Activated CD4-positive, alpha-beta T cell treated with anti-CD3 and anti-CD28 coated beads, Interleukin-2, amount 50 U/mL, for 24 hours (primary cell): ENCODE measurements at regions not wholly inside any gene's neighbourhood (a gene's known extent, or its start where the extent isn't known, plus 50 kb on each side); places are given as distances from the start of the nearest gene placed in this dataset.
A peak's percentile ranks its signal among the peaks of the same experiment; 100 is the strongest.

Experiments used
- DNase-seq, 2 donors: peaks; one replicate each; pipeline ENCODE4 v3.0.0-alpha.2; 2020; ENCODE audit warnings: low read depth in 1 of 2, low spot score in 1 of 2

GRCh38 chr5:87101321-87101720 is 166.4 kb upstream of the RASA1 start:
- DNase-seq: no peak

- DNase-seq: no peak
These were observed 164.8 kb upstream of the RASA1 start for GRCh38 chr5:87102841-87103240.

GRCh38 chr5:87103616-87104287 is 163.9 kb upstream of the RASA1 start:
- no peak for DNase-seq

- DNase-seq: no peak
These were observed 162.1 kb upstream of the RASA1 start for GRCh38 chr5:87105577-87105976.

- no peak for DNase-seq
These were observed 157.9 kb upstream of the RASA1 start for GRCh38 chr5:87109746-87110145.

GRCh38 chr5:87110721-87111120 is 157.0 kb upstream of the RASA1 start:
- no peak for DNase-seq

- no peak for DNase-seq
These were observed 153.8 kb upstream of the RASA1 start for GRCh38 chr5:87113861-87114260.

- DNase-seq: no peak
These were observed 153.1 kb upstream of the RASA1 start for GRCh38 chr5:87114631-87115030.

GRCh38 chr5:87115839-87116364 is 151.8 kb upstream of the RASA1 start:
- DNase-seq: no peak

- DNase-seq: no peak
These were observed 150.7 kb upstream of the RASA1 start for GRCh38 chr5:87116825-87117512.

GRCh38 chr5:87119588-87119987 is 148.1 kb upstream of the RASA1 start:
- DNase-seq: no peak

GRCh38 chr5:87120518-87121303 is 147.0 kb upstream of the RASA1 start:
- peak in 1 of 2 donors; percentile 25 for DNase-seq

GRCh38 chr5:87121304-87122150 is 146.2 kb upstream of the RASA1 start:
- peak in 1 of 2 donors; percentile 51 for DNase-seq

GRCh38 chr5:87122151-87122977 is 145.3 kb upstream of the RASA1 start:
- DNase-seq: no peak

- no peak for DNase-seq
These were observed 141.9 kb upstream of the RASA1 start for GRCh38 chr5:87125766-87126165.

- no peak for DNase-seq
These were observed 140.8 kb upstream of the RASA1 start for GRCh38 chr5:87126869-87127268.

GRCh38 chr5:87127426-87127825 is 140.3 kb upstream of the RASA1 start:
- no peak for DNase-seq

- DNase-seq: no peak
These were observed 139.6 kb upstream of the RASA1 start for GRCh38 chr5:87127956-87128687.

- DNase-seq: no peak
These were observed 138.6 kb upstream of the RASA1 start for GRCh38 chr5:87129046-87129445.
